ENCODE measurements at regions not wholly inside any gene's neighbourhood (a gene's known extent, or its start where the extent isn't known, plus 50 kb on each side); places are given as distances from the start of the nearest gene placed in this dataset.

DNA sequence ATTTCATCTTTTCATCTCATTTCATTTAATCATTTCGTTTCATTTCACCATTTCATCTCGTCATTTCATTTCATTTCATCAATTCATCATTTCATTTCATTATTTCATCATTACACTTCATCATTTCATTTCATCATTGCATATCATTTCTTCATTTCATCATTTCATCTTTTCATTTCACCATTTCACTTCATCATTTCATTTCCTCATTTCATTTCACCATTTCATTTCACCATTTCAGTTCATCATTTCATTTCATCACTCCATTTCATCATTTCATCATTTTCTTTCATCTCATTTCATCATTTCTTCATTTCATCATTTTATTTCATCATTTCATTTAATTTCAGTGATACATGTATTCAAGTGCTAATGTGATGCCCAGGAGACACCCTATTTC lies 127.1 kb downstream of the ANKRD30BL start:
- H3K79me2 ChIP-seq (ENCODE audit: insufficient read depth, low read length), result no peaks in the 10 kb centered on the region
- Mint-ChIP-seq H3K27me3 (ENCODE audit: low read depth in 3 of 3) (peaks cover 0 to 3% (median 3%) of the 10 kb centered on the region in 3 donors), H3K27ac (no peak overlapping the region), H3K4me3 (no peak overlapping the region), H3K9me3 (peaks cover 0 to 13% (median 0%) of the 10 kb centered on the region in 7 donors), H3K4me1 (no peaks in the 10 kb centered on the region), H3K36me3 (no peaks in the 10 kb centered on the region)
- H3K9me3 ChIP-seq (replicated peaks in 1 of 2; ENCODE audit: control insufficient read depth in 1 of 2, insufficient read depth in 1 of 2, low read length in 2 of 2), result peaks cover 5 to 28% of the 10 kb centered on the region in 2 donors
- H3K27me3 ChIP-seq (ENCODE audit: control insufficient read depth in 2 of 2, insufficient read depth in 2 of 2, low read length in 2 of 2), result peaks cover 22 to 38% of the 10 kb centered on the region in 2 donors
- H3K4me1 ChIP-seq (ENCODE audit: control insufficient read depth in 1 of 2, insufficient read depth in 2 of 2, low read length in 2 of 2), result no peaks in the 10 kb centered on the region
- no peak overlapping the region for H3K4me2 ChIP-seq (replicated peaks; ENCODE audit: extremely low read depth, low read length, poor library complexity, severe bottlenecking)
- no peaks in the 10 kb centered on the region for H3K36me3 ChIP-seq (replicated peaks in 1 of 2; ENCODE audit: control insufficient read depth in 1 of 2, insufficient read depth in 2 of 2, low read length in 2 of 2)
- DNase-seq, result no peak
- WGBS (ENCODE audit: insufficient coverage), result 91% methylated on average over 2 of the region's 2 CpGs
- no peak overlapping the region for H3K27ac ChIP-seq (ENCODE audit: low read depth in 1 of 2, low read length in 2 of 2)
- H3K9ac ChIP-seq (ENCODE audit: insufficient read depth, low read length, poor library complexity, severe bottlenecking), result no peak overlapping the region
- no peak overlapping the region for H3K4me3 ChIP-seq (replicated peaks in 1 of 3; ENCODE audit: low read depth in 2 of 3, low read length in 3 of 3)
- TF ChIP-seq, protein P1, sequence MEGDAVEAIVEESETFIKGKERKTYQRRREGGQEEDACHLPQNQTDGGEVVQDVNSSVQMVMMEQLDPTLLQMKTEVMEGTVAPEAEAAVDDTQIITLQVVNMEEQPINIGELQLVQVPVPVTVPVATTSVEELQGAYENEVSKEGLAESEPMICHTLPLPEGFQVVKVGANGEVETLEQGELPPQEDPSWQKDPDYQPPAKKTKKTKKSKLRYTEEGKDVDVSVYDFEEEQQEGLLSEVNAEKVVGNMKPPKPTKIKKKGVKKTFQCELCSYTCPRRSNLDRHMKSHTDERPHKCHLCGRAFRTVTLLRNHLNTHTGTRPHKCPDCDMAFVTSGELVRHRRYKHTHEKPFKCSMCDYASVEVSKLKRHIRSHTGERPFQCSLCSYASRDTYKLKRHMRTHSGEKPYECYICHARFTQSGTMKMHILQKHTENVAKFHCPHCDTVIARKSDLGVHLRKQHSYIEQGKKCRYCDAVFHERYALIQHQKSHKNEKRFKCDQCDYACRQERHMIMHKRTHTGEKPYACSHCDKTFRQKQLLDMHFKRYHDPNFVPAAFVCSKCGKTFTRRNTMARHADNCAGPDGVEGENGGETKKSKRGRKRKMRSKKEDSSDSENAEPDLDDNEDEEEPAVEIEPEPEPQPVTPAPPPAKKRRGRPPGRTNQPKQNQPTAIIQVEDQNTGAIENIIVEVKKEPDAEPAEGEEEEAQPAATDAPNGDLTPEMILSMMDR (IDR thresholded peaks at IDR 0.05), result no peak
- no peak overlapping the region for H2AFZ ChIP-seq (ENCODE audit: insufficient read depth, low read depth, low read length, poor library complexity, severe bottlenecking)
- no peaks in the 10 kb centered on the region for H4K20me1 ChIP-seq (ENCODE audit: insufficient read depth, low read length)
- intact Hi-C loops (cut with micrococcal nuclease), result no loop called here

DNA sequence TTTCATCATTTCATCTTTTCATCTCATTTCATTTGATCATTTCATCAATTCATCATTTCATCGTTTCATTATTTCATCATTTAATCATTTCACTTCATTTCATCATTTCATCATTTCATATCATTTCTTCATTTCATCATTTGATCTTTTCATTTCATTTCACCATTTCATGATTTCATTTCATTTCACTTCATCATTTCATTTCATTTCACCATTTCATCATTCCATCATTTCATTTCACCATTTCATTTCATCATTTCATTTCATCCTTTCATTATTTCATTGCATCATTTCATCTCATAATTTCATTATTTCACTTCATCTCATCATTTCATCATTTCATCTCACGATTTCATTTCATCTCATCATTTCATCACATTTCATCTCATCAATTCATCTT lies 127.8 kb downstream of the ANKRD30BL start:
- Histone ChIP-seq H3K79me2 (ENCODE audit: insufficient read depth, low read length) (no peaks in the 10 kb centered on the region), H3K27me3 (ENCODE audit: control insufficient read depth in 2 of 2, insufficient read depth in 2 of 2, low read length in 2 of 2) (peaks cover 16 to 31% of the 10 kb centered on the region in 2 donors), H3K36me3 (replicated peaks in 1 of 2; ENCODE audit: control insufficient read depth in 1 of 2, insufficient read depth in 2 of 2, low read length in 2 of 2) (no peaks in the 10 kb centered on the region), H3K4me1 (ENCODE audit: control insufficient read depth in 1 of 2, insufficient read depth in 2 of 2, low read length in 2 of 2) (no peaks in the 10 kb centered on the region), H3K9me3 (replicated peaks in 1 of 2; ENCODE audit: control insufficient read depth in 1 of 2, insufficient read depth in 1 of 2, low read length in 2 of 2) (peaks cover 5 to 28% of the 10 kb centered on the region in 2 donors), H3K4me2 (replicated peaks; ENCODE audit: extremely low read depth, low read length, poor library complexity, severe bottlenecking) (no peak overlapping the region), H2AFZ (ENCODE audit: insufficient read depth, low read depth, low read length, poor library complexity, severe bottlenecking) (no peak overlapping the region), H3K4me3 (replicated peaks in 1 of 3; ENCODE audit: low read depth in 2 of 3, low read length in 3 of 3) (no peak overlapping the region), H4K20me1 (ENCODE audit: insufficient read depth, low read length) (no peaks in the 10 kb centered on the region), H3K9ac (ENCODE audit: insufficient read depth, low read length, poor library complexity, severe bottlenecking) (no peak overlapping the region), H3K27ac (ENCODE audit: low read depth in 1 of 2, low read length in 2 of 2) (no peak overlapping the region)
- Mint-ChIP-seq H3K36me3 (no peaks in the 10 kb centered on the region), H3K4me1 (no peaks in the 10 kb centered on the region), H3K27me3 (ENCODE audit: low read depth in 3 of 3) (no peaks in the 10 kb centered on the region), H3K9me3 (peaks cover 0 to 13% (median 0%) of the 10 kb centered on the region in 7 donors), H3K27ac (no peak overlapping the region), H3K4me3 (no peak overlapping the region)
- intact Hi-C loops (cut with micrococcal nuclease), result no loop called here
- DNase-seq, result no peak
- WGBS (ENCODE audit: insufficient coverage), result 100% methylated on average over 1 of the region's 2 CpGs
- TF ChIP-seq, protein P1 (IDR thresholded peaks at IDR 0.05), result no peak
